Medulla oblongata (tissue), 1 donor: ENCODE measurements at regions not wholly inside any gene's neighbourhood (a gene's known extent, or its start where the extent isn't known, plus 50 kb on each side); places are given as distances from the start of the nearest gene placed in this dataset.
"Not testable (repeated sequence)": the region's sequence is repeated elsewhere in the genome, so short reads cannot be mapped to it uniquely, and the experiment has no call there.

Experiments
- DNase-seq: peaks from one replicate; pipeline ENCODE4 v3.0.0-alpha.2; 2015; ENCODE audit errors: extremely low spot score

DNA sequence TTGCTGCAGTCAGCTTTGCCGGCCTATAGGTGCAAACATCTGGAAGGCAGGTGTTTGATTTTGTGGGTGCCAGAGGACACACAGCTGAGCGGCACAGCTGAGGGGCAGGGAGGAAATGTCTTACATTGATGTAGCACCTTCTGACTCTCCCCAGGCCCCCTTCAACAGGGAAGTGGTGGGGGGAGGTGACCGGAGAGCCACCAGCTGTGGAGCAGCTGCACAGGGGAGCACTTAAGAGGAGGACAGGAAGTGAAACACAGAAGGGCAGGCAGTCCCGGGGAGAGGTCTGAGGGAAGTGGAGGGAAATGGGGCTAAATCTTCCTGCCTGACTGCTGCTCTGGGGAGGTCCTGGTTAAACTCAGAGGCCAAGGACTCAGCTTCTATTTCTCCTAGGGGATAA lies 409.1 kb downstream of the TNS1 start:
- DNase-seq, result no peak

DNA sequence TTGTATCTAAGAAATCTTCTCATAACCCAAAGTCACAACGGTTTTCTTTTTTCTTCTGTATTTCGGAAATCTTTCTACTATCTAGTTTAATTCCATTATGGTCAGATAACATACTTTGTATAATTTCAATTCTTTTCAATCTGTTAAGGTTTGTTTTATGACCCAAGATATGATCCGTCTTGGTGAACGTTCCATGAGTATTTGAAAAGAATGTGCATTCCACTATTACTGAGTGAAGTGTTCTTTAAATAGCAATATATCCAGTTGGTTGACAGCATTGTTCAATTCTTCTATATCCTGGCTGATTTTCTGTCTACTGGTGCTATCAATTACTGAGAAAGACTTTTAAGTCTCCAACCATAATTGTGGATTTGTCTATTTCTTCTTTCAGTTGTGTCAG lies 414.5 kb downstream of the TNS1 start:
- no peak for DNase-seq

DNA sequence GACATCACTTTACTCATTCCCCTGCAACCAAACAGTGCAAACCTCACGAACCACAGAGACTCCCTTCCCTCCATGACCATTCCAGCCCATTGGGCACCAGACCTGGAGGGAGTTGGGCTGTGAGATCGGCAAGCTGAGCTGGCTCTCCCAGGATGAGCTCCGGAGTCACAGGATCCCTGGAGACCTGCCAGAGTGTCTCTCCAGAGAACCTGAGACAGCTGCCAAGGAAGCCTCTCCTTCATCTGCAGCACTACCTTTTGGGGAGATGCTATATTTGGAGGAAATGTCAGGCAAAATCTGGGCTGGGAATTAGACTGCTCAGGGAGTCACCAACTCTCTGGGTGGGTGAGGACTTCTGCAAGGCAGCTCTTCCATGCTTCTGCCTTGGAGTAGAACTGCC lies 417.4 kb downstream of the TNS1 start:
- no peak for DNase-seq

DNA sequence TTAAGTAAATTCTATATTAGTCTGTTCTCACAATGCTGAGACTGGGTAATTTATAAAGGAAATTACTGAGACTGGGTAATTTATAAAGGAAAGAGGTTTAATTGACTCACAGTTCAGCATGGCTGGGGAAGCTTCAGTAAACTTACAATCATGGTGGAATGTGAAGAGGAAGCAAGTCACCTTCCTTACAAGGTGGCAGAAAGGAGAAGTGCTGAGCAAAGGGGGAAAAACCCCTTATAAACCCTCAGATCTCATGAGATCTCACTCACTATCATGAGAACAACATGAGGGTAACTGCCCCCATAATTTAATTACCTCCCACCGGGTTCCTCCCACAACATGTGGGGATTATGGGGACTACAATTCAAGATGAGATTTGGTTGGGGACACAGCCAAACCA lies 422.4 kb downstream of the TNS1 start:
- DNase-seq, result not testable (repeated sequence)

DNA sequence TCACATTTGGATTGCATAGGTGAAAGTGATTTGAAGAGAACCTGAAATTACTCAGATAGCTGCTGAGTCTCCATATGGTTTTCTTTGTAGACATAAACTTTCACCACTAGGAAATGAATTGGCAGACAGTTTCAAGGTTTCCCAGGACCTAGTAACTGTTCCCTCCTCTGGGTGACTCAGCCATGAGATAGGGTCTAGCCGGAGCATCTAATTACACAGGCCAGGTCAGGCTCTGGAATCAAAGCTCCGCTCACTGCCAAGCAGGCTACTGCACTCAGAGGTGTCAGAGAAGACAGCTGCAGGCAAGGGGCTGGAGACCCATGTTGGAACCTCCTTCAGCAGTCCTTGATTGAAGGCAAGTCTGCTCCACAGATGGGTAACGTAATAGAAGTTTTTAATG lies 429.2 kb downstream of the TNS1 start:
- DNase-seq, result no peak

DNA sequence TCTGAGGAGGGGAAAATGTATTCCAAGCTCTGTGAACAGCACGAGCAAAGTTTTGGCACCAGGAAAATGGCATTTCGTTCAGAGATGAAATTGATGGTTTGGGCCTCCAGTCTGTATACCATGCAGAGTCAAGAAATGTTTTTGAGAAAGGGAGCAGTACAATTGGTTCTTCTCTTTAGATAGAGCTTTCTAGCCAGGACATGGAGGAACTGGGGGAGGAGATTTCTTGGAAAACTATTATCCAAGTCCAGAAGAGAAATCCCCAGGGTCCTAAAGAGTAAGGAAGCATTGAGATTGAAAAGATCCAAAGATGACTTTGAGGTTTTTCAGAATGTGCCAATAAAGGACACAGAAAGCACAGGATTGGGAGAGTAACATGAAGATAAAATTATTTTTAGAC lies 432.4 kb downstream of the TNS1 start:
- DNase-seq, result no peak

DNA sequence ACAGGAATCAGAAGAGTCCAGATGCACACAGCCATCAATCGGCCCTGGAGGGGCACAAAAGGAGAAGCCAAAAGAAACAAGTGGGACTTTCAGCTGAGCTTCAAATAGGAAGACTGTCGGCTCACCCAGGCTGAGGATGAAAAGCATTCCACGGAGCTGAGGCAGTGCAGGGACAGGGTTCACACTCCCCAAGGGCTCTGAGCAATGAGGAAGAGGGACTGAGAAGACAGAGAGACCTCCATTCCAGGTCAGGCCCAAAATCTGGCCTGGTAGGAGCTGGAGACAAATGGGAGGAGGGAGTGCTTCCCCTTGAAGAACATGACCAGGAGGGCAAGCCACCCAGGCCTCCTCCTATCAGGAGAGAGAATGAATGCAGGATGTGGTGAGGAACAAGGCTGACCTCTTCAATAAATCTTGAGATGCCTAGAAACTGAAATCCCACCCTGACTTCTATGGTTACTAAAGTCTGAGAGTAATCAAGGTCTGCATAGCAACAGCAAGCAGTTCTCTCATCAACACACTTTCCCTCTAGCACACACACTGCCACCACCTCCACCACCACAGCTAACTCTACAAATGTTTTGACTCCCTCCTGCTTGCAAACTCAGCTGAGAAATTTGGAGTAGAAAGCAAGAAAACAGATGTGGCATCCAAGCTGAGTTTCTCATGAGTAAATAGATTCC lies 434.4 kb downstream of the TNS1 start:
- DNase-seq, result no peak

DNA sequence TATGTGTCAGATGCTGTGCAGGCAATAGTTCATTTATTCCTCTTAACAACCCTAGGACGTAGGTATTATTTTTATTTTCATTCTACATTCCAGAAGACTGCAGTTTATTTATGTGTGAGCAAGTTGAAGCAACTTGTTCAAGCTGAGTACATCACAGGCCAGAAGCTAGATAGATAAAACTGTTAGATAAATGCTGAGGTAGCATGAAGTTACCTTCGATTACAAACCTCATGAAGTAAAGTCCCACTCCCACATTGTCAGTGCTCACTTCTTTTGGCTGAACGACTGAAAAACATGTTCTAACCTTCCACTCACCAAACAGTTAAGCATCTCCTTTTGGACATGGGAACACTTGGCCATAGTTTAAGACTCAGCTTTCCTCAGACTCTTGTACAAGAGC lies 439.2 kb downstream of the TNS1 start:
- DNase-seq, result no peak

DNA sequence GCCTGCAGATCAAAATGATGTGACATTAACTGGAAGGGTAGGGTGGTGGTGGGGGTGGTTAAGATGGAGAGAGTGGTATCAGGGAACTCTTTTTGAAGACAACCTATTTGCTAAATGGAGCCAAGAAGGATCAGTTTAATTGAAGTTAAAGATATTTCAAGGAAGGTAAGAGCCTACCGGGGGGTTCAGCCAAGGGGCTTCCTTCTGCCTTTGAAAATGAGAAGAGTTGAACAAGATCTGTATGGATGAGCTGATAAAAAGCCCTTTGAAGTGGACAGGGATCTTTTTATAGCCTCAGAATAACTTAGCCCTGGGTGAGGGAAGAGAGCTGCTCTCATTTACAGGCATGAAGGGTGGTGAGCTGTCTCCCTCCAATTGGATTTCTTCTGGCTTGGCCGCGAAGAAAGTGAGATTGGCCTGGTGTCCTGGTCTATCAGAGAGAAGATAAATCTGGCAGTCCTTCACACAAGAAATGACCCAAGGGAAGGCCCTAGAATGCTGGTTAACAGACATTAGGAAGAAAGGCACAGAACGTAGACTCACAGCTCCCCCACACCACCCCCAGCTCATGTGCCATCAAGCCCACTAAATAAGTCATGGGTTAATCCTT lies 439.8 kb downstream of the TNS1 start:
- no peak for DNase-seq

DNA sequence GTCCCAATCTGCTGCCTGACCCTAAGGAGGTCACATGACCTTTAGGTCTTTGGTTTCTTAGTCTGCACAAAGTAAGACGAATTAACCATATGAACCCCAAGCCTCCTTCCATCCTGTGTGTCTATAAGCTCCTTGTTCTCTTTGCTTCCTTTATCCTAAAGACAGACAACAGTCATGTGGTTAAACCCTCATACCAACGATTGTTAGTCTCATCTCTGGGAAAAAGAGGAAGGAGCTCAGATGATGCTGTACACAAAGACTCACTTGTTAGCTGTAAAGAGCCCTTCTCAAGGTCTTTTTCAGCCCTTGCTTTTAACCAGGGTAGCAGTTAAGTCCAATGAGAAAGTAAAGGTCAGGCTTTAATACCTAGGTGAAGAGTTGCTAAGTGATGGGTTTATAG lies 443.7 kb downstream of the TNS1 start:
- DNase-seq, result peak; percentile 3

DNA sequence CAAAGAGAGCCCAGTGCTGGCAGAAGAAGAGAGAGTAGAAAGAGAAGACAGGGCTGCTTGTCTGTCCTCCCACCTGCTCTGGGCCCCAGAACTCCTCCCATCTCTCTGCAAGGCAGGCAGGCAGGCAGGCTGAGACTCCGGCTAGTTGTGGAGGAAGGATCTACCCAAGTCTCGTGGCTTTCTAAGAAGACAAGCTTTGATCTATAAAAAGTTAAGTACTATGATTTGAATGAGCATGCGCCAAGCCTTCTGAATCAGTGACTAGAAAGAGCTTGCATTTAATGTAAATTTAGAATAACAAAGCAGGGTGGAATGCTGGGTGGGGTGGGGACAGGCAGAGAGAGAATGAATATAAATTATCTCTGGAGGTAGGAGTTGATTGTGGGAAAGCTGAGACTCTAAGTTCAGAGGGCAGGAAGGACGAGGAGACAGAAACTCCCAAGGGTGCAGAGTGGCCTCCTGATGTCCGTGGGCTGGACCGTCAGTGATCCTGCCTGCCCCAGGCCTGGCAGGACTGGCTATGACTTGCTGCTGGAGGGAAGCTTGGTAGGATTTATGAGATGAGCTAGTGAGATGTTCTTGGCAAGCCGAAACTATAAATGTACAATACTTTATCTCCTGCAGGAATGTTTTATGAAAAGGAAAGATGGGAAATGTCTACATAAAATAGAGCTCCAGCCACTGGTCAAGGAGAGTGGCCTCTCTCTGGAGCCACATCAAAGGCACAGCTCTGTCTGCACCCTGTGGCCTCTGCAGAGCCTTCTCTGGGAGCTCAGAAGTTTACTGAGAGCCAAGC lies 447.5 kb downstream of the TNS1 start:
- no peak for DNase-seq

DNA sequence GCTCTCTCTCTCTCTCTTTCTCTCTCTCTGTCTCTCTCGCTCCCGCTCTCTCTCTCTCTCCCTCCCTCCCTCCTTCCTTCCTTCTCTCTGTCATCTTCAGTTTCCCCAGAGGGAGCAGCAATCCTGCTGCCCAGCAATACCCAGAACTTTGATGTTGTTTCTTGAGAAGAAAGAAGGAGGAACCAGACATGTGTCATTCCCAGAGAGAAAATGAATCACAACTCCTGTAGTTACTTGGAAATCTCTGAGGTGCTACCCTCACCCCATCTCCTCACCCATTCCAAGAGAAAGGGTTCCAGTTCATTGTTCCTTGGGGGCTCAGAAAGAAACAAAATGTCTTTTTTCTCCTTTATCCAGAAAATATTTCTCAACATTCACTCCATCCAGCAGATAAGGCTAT lies 449.1 kb downstream of the TNS1 start:
- DNase-seq, result no peak

DNA sequence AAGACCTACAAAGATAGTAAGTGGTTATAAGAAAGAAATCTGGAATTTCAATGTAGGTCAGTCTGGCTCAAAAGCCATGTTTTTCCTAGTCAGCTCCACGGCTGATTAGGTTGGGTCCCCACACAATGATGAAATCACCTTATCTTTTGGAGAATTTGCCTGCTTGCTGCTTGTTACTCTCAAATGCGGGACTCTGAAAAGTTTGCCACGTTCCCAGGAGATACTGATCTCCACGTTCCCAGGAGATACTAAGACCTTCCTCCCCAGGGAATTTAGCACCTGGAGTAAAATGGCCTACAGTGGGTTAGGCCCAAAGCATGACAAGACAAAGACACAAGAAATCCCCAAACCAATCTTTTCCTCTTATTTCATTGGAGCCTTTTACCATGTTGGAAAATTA lies 449.6 kb downstream of the TNS1 start:
- DNase-seq, result no peak

DNA sequence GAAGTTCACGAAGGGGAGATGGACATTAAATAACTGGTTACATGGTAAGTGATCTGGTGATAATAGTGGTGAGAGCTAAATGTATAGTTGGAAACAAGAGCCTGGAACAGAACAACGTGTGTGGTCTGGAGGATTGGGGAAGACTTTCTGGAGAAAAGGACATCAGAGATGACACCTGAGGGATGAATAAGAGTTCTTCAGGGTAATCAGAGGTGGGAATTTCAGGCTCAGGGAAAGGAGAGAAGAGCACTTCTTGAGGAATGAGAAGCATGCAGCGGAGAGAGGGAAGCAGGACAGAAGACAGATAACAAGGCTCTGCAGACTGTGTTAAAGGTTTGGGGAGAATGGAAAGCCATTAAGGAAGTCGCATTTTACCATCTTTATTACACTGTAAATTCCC lies 450.7 kb downstream of the TNS1 start:
- DNase-seq, result no peak

DNA sequence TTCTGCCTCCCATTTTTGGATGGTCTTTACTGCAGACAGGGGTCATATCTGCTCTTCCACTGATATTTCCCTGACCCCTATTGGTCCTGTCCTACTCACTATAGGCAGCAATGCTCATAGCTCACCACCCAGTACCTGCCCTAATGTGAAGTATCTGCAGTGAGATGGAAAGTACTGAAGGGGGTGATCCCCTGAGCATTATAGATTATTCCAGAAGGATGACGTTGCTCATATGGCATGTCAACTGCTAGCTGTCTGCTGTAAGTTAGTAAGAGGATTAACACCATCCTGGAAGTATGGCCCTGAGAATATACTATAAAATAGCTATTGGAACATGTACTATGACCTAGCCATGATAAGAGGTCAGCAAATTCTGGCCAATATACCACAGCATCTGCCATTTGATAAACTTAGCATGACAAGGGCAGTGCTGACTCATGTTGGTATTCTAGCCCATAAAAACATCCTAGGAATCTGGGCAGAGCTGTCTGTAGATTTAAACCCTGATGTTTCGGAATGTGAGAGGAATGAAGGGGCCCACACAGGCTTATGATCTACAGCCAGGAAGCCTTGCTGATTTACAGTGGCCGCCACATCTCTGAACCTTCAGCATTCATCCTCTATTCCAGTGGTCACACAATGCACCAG lies 451.4 kb downstream of the TNS1 start:
- no peak for DNase-seq

DNA sequence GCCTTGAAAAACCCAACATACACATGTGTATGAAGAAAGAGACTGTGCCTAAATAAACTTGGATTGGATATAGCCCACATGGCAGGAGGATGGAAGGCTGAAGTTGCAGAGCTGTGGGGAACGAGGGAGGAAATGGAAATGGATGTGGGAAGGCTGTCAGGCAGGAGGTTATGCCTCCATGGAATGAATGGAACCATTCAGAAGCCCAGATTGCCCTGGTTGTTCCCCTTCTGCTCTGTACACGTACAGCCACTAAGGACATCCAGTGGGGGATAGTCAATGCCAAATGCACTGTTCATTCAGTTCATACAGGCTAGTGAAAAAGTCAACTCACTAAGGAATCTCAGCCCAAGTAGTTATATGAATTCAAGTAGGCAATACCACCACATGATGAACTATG lies 463.7 kb downstream of the TNS1 start:
- no peak for DNase-seq

DNA sequence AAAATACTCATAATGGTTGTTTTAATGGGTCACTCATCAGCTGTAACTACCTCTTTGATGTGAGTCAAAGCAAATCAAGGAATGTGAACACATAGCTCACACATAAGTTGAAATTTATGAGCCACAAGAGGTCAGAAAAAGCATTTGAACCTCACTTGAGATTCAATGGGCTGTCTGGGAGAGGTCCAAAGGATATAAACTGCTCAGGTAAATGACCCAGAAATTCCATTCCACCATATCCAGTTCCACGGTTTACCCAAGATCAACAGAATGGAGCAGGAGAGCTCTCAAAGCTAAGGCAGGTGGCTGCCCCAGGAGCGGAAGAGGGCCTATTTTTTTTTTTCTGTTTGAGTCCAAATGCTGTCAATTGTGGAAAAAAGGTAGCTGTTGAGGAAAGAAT lies 464.1 kb downstream of the TNS1 start:
- DNase-seq, result no peak

DNA sequence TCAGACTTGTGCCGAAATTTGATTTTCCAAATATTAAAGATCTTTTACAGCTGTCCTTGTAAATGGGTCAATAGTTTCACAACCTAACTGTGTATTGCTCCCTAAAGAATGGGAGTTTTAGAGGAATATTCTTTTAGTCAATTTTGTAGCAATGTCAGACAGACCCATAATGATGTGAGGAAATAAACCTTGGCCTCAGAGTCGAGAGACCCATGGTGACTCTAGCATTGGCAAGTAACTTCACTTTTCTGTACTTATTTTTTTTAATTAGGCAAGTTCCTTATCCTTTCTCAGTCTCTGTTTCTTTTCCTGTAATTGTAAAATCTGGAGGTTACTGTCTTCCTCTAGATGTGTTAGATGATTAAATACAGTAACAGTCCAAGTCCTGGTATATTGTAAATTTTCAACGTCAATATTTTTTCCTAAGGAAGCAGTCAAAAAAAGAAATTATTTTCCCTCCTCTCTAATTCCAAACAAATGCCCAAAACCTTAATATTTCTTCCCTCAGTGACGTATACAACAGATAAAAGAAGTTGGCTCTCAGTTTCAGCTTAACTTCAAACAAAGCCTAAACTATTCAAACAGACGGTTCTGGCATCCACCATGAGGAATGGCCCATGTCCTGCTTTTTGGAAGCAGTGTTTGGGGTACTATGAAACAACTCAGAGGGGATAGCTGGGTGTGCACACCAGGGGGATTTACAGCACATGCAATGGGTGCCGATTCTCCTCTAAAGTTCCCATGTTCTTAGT lies 466.7 kb downstream of the TNS1 start:
- no peak for DNase-seq

DNA sequence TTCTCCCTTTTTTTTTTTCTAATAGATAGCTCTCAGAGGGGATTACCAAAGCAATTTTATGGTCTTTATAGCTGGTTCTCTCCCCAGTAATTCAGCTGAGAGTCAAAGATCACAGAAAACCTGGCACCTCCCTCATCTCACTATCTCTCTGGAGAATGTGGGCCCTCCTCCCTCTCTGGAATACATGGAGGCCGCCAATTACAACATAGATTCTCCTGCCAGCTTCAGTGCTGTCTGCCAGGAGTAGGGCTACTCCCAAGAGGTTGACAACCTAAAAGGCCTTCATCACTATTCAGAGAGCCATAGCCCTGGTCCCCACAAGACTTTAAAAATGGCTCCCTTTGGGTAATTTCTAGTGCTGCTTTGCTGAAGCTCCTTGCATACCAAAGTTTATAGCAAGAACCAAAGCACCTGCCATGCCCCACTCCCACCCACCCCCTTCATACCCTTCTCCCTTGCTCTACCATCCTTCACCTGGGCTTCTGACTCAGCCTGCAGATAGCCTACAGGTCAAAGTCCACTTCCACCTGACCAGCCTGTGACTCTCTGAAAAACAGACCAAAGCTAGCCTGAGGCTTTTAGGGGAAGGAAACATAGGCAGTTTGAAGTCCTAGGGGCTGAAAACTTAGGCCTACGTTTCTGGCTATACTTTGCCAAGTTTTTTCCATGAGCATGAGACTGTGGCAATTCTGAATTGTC lies 472.3 kb downstream of the TNS1 start:
- DNase-seq, result no peak

DNA sequence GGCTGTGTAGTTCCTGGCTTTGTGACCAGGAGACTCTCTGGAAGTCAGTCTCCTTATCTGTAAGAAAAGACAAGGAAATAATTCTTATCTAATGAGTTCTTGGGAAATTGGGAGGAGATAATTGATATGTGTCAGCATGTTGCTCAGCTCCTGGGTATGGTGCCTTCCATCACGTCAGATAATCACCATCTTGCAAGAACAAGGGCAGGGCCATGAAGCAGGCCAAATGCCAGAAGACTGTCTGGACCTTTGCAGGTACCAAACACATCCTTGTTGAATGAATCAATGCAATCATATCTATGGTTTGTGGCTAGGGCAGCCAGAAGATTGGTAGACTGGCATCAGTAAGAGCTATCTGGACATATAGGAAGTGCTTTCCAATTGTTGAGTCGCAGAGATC lies 473.5 kb downstream of the TNS1 start:
- no peak for DNase-seq

DNA sequence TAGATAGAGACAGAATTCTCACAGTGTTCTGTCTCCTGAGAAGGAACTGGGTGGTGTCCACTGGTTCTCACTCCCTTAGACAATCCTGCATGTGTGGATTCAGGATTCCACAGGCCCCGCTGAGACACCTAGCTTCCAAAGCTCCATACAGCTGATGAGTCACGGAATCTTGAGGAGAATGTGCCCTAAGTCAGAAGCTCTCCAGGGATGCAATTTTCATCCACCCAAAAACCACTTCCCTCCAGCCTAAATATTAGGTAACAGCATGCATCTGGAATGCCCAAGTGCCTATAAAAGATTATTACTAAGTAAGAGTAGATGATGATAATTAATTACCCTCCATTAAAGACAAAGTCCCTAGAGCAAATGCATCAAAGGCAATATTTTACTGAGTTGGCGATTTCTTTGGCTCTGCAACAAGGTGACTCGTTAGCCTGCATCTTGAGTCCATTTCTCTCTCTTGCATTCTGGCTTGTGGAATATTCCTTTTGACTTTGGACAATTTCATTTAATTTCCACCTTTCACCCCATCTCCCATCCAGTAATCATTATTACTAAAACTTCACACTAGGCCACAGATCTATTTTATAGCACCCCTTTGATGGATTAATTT lies 475.1 kb downstream of the TNS1 start:
- no peak for DNase-seq
